ENCODE measurements at regions not wholly inside any gene's neighbourhood (a gene's known extent, or its start where the extent isn't known, plus 50 kb on each side); places are given as distances from the start of the nearest gene placed in this dataset.
"Not testable (repeated sequence)": the region's sequence is repeated elsewhere in the genome, so short reads cannot be mapped to it uniquely, and the experiment has no call there.

DNA sequence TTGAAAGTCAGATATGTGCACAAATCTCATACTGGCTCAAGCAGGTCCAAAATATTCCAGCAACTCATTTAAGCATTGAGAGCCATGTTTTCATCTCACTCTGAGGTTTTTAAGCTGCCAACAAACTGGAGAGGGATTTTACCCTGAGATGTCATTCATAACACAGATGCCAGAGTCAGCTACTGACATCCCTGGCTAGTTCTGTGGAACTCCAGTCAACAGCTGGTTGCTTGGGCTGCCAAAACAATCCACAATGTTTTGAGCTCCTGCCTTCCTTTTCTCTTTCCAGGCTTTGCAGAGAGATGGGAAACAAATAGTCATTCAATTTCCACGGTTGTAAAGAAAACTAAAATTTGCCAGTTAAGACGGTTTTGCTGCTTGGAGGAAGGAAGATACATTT, 621.2 kb upstream of the FBXO33 start:
- H3K4me3 ChIP-seq (replicated peaks; ENCODE audit: low read depth, low read length), result no peak overlapping the region
- DNase-seq (ENCODE audit: low read depth), result no peak
- TF ChIP-seq, protein P1, sequence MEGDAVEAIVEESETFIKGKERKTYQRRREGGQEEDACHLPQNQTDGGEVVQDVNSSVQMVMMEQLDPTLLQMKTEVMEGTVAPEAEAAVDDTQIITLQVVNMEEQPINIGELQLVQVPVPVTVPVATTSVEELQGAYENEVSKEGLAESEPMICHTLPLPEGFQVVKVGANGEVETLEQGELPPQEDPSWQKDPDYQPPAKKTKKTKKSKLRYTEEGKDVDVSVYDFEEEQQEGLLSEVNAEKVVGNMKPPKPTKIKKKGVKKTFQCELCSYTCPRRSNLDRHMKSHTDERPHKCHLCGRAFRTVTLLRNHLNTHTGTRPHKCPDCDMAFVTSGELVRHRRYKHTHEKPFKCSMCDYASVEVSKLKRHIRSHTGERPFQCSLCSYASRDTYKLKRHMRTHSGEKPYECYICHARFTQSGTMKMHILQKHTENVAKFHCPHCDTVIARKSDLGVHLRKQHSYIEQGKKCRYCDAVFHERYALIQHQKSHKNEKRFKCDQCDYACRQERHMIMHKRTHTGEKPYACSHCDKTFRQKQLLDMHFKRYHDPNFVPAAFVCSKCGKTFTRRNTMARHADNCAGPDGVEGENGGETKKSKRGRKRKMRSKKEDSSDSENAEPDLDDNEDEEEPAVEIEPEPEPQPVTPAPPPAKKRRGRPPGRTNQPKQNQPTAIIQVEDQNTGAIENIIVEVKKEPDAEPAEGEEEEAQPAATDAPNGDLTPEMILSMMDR (IDR thresholded peaks at IDR 0.05; ENCODE audit: low read length, missing control alignments), result no peak

DNA sequence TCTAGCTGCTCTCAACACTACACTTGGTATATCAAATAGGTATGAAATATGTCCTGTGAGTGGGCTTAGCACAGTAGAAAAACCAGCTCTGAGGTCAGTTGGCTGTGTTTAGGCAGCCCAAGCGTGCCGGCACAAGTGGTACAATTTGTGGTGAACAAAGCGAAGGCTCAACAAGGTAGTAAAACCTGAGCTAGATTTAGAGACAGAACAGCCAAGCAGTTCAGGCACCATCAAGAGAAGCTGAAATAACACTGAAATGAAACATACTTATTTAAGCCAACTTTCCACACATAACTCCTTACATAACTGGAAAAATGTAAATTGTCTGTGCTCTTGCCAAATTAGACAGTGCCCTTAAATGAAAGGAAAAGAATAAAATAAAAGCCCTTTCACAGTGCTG, 596.8 kb upstream of the FBXO33 start:
- TF ChIP-seq, protein P1 (IDR thresholded peaks at IDR 0.05; ENCODE audit: low read length, missing control alignments), result no peak
- DNase-seq (ENCODE audit: low read depth), result no peak
- H3K4me3 ChIP-seq (replicated peaks; ENCODE audit: low read depth, low read length), result no peak overlapping the region

DNA sequence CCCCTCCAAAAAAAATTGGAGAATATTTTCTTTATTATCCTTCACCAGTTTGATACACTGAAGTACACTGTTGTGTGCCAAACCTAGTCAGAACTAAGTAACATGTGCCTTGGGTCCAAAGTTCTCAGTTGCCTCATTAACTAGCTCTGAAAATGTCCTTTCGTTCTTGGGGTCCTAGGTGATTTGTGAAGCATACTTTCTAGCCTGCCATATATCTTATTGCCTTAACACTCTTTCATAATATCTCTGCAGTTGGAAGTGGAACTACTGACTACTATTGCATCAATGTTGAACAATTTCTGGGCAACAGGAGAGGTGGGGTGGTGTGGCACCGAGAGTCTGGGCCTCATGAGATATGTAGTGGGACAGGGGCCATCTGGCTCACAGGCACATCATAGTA, 592.9 kb upstream of the FBXO33 start:
- no peak for DNase-seq (ENCODE audit: low read depth)
- H3K4me3 ChIP-seq (replicated peaks; ENCODE audit: low read depth, low read length), result no peak overlapping the region
- TF ChIP-seq, protein P1 (IDR thresholded peaks at IDR 0.05; ENCODE audit: low read length, missing control alignments), result no peak

DNA sequence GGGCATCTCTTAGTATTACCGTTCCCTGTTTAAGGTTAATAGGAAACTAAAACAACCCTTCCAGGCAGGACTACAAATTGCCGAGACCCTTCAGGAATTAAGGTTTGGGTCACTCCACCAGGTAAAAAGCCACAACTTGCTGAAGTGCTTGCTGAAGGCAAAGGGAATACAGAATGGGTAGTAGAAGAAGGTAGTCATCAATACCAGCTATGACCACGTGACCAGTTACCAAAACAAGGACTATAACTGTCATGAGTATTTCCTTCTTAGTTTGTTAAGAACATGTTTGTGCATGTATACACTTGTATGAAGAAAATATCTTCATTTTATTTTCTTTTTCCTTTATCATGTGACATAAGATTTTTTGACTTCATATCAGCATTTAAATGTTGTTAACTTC, 578.7 kb upstream of the FBXO33 start:
- DNase-seq (ENCODE audit: low read depth), result no peak
- H3K4me3 ChIP-seq (replicated peaks; ENCODE audit: low read depth, low read length), result no peak overlapping the region
- TF ChIP-seq, protein P1 (IDR thresholded peaks at IDR 0.05; ENCODE audit: low read length, missing control alignments), result no peak

DNA sequence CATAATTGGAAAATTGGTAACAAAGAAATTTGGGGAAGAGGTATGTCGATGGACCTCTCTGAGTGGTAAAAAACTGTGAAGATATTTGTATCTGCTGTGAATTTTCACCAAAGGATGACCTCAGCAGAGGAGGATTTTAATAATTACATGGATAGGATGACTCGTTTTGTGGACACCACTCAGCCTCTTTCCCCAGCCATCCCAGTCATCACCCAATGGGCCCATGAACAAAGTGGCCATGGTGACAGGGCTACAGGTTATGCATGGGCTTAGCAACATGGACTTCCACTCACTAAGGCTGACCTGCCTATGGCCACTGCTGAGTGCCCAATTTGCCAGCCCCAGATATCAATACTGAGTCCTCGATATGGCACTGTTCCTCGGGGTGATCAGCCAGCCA, 577.5 kb upstream of the FBXO33 start:
- TF ChIP-seq, protein P1 (IDR thresholded peaks at IDR 0.05; ENCODE audit: low read length, missing control alignments), result no peak
- no peak overlapping the region for H3K4me3 ChIP-seq (replicated peaks; ENCODE audit: low read depth, low read length)
- DNase-seq (ENCODE audit: low read depth), result no peak

DNA sequence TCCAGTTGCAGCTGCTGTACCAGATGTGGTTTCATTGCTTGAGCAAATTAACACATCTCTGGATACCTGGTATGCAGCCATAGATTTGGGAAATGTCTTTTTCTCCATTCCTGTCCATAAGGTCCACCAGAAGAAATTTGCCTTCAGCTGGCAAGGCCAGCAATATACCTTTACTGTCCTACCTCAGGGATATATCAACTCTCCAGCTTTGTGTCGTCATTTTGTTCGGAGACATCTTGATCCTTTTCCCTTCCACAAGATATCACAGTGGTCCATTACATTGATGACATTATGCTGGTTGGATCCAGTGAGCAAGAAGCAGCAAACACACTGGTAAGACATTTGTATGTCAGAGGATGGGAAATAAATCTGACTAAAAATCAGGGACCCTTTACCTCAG, 576.1 kb upstream of the FBXO33 start:
- H3K4me3 ChIP-seq (replicated peaks; ENCODE audit: low read depth, low read length); DNase-seq (ENCODE audit: low read depth): not testable (repeated sequence)

DNA sequence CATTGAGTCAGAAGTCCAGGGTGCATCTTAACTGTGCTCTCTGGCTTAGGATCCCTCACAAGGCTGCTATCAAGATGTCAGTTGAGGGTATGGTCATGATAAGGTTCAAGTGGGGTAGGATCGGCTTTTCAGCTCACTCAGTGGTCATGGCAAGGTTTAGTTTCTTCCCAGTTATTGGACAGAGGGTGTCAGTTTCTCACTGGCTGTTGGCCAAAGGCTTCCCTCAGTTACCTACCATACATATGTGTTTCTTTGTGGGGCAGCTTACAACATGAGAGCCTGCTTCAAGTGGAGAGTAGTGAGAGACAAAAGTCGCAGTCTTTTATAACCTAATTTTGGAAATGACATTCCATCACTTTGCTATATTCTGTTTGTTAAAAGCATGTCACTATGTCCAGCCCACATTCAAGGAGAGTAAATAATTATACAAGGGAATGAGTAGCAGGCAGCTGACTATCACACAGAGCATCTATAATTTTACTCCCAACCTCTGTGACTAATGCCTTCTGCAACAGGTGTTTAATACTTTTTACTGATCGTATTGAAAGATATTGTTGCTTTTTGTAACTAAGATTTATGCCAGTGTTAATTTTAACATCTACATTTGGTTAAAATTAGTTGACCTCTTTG, 572.8 kb upstream of the FBXO33 start:
- H3K4me3 ChIP-seq (replicated peaks; ENCODE audit: low read depth, low read length), result no peak overlapping the region
- no peak for DNase-seq (ENCODE audit: low read depth)
- TF ChIP-seq, protein P1 (IDR thresholded peaks at IDR 0.05; ENCODE audit: low read length, missing control alignments), result no peak
